H54 (cell line): ENCODE measurements at regions not wholly inside any gene's neighbourhood (a gene's known extent, or its start where the extent isn't known, plus 50 kb on each side); places are given as distances from the start of the nearest gene placed in this dataset.

Experiments used
- DNase-seq: peaks from one replicate; pipeline ENCODE4 v3.0.0; 2011; ENCODE audit warnings: low spot score, mixed read lengths; ENCODE audit not compliant: insufficient read length
- FAIRE-seq: peaks from 3 replicates; lab custom pipeline; 2011; peaks lifted over from hg19 to GRCh38; lab: Jason Lieb, UNC
- POLR2A ChIP-seq: IDR thresholded peaks from 2 replicates; pipeline ENCODE4 v1.6.1; 2011; ENCODE audit warnings: low read depth, mild to moderate bottlenecking, low read length

GRCh38 chr2:204265681-204266181, 279.5 kb upstream of the PARD3B start:
- FAIRE-seq (no peak), DNase-seq (no peak)

DNA sequence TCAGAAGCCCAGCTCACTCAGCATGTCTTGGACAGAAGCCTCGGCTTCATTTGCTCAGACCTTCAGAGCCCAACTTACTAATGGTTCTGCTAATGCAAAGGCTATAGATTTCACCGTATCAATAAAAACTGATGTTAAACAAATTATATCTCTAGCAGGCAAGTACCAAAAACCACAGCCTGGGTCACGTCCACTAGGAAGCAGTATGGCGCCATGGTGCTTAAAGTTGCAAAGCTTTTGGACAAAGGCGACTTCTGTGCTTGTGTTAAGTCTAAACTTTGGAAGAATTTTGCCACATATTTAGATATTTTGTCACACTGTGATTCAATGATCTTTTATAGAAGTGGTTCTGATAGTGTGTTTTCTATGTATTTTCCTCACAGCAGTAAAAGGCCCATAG, 276.8 kb upstream of the PARD3B start:
- no peak for TF ChIP-seq POLR2A
- no peak for DNase-seq
- no peak for FAIRE-seq

More at GRCh38 chr2:204265681-204266181, 279.5 kb upstream of the PARD3B start:
- no peak for TF ChIP-seq POLR2A

- no peak for TF ChIP-seq POLR2A
Observed at GRCh38 chr2:204268971-204269370, 276.3 kb upstream of the PARD3B start.

DNA sequence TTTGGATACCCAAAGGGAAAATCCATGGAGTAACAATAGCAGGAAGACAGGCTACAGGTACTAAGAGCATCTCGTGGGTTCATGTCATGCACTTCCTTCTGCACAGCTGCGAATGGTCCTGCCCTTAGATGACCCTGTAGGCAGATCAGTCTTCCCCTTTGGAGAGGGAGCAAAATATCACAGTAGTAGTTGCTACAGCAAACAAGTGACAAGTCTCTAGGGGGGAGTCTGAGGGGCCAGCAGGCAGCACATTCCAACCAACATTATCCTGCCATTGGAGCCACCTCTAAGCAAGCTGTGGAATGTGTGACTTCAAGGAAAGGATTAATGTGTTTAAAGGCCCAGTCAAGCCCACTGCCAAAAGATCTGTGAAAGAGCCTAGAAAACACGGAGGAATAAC, 273.2 kb upstream of the PARD3B start:
- DNase-seq (no peak), FAIRE-seq (no peak)
- TF ChIP-seq POLR2A, result no peak

More at GRCh38 chr2:204268971-204269370, 276.3 kb upstream of the PARD3B start:
- DNase-seq (no peak), FAIRE-seq (no peak)

DNA sequence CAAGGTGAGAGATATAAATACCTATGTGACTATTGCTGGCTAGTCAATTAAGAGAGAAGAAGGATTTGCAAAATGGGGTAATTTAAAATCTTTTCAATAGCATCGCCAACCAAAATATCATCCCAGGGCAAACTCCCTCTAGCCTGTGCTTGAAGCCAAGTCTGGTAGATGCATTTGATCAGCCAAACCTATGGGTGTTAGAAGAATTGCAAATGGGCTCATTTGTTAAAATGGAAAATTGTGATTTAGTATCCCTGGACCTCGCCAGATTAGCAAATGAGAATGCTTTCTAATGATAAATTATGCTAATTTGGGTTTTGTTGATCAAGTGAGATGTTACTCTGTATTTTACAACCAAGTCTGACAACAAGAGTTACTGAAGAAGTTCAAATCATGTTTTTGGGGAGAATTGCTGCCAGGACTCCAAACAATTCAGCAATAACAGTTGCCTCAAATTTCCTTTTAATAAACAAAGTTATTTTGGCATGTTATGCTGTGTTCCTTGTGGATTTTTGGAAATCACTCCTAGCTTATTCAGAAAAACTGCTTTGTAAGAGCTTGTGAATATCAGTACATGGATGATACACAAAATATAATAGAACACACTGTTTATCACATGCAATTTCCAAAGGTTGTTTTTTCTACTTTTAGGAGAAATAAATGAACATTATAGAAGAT, 272.5 kb upstream of the PARD3B start:
- FAIRE-seq (no peak), DNase-seq (no peak)
- no peak for TF ChIP-seq POLR2A

DNA sequence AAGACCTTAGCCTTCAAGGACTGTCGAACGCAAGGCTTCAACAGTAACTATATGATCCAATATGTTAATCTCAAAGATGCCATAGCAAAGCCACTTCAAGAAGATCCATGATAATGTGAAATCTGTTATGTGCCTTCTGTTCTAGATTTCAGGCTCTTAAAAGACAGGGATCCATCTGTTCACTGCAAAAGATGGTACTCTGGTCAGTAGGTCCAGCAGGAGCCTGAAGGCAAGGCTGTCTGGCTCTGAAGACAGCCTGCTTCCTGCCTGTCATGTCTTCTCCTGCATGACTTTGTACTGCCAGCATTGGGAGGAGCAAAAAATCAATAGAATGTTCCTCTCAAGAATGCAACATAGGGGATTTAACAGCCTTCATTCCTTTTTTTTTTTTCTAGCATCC, 270.8 kb upstream of the PARD3B start:
- no peak for FAIRE-seq
- DNase-seq, result no peak
- no peak for TF ChIP-seq POLR2A

DNA sequence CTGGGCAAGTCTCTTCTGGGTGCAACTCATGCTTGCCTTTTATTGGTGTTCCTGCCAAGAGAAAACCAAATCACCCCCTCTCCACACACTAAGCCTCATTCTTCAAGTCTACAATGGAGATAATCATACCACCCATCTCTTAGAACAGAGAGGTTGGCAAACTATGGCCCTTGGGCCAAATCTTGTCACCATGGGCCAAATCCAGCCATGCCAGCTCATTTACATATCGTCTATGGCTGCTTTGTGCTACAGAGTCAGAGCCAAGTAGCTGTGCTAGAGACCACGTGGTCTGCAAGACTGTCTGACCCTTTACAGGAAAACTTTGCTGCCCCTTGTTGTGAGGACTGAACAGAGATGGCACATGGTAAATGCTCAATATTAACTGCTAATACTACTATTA, 270.3 kb upstream of the PARD3B start:
- DNase-seq (no peak), FAIRE-seq (no peak)
- TF ChIP-seq POLR2A, result no peak

DNA sequence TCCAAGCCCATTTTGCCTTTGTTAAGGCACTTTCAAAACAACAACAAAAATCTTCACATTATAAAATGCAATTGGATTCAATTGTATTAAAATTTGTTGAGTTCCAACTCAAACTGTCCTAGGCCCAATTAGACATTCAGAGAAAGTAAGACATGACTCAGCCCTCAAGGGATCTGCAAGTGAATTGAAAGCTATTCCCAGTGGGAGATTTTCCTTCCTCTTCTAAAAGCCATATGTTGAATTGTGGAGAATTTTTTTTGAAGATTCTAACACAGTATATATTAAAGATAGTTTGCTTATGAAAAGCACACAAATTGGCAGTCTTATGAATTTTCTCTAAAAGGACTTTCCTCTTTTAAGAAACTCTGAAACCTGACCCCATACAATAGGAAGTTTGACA, 268.0 kb upstream of the PARD3B start:
- no peak for DNase-seq
- no peak for TF ChIP-seq POLR2A
- FAIRE-seq, result no peak

- FAIRE-seq, result no peak
- no peak for DNase-seq
- no peak for TF ChIP-seq POLR2A
Observed at GRCh38 chr2:204278454-204278853, 266.8 kb upstream of the PARD3B start.

GRCh38 chr2:204279819-204280218, 265.5 kb upstream of the PARD3B start:
- DNase-seq (no peak), FAIRE-seq (no peak)
- TF ChIP-seq POLR2A, result no peak

GRCh38 chr2:204280262-204280668, 265.0 kb upstream of the PARD3B start:
- TF ChIP-seq POLR2A, result no peak
- no peak for DNase-seq
- FAIRE-seq, result no peak

- FAIRE-seq, result no peak
- no peak for DNase-seq
- no peak for TF ChIP-seq POLR2A
Observed at GRCh38 chr2:204282081-204282480, 263.2 kb upstream of the PARD3B start.

GRCh38 chr2:204282525-204282924, 262.8 kb upstream of the PARD3B start:
- FAIRE-seq, result no peak
- no peak for TF ChIP-seq POLR2A
- DNase-seq, result no peak

DNA sequence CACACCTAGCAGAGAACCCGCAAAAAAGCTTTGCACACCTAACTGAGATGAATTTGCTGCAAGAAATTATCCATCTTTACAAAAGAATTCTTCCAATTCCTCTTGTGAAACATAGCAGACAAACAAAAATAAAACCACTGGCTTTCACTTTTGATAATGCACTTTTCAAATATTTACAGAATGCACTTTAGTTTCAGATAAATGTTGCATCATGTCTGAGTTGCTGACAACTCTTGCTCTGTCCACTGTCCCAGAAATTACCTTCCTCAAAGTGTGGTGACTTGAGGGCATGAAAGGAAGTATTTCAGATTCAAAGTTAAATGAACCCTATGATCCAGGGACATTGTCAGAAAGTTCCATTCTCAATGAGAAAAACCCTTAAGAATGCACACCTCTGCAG, 256.2 kb upstream of the PARD3B start:
- no peak for TF ChIP-seq POLR2A
- DNase-seq (no peak), FAIRE-seq (no peak)

- no peak for DNase-seq
- FAIRE-seq, result no peak
- no peak for TF ChIP-seq POLR2A
Observed at GRCh38 chr2:204292439-204292838, 252.8 kb upstream of the PARD3B start.
